ENCODE measurements at regions not wholly inside any gene's neighbourhood (a gene's known extent, or its start where the extent isn't known, plus 50 kb on each side); places are given as distances from the start of the nearest gene placed in this dataset.

DNA sequence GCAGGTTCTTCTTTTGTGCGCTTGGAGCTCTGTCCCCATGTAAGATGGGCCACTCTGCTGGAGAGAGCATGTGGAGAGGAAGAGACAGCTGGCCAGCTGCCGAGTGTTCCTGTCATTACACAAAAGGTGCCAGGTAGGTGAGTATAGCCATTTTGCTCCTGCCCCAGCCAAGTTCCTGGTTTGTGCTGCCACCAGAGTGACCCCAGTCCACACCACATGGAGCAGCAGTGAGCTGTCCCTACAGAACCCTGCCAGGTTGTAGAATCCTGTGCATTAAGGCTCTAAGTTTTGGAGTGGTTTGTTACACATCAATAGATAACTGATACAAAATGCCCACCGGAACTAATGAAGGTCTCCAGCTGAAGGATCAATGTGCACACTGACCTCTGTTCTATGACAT lies 84.6 kb upstream of the GHITM start:
- WGBS, result 71% methylated on average over 3 of the region's 3 CpGs
- ATAC-seq, result no peak
- no peaks in the 10 kb centered on the region for H3K9me3 ChIP-seq (ENCODE audit: control insufficient read depth, low read length)
- no peaks in the 10 kb centered on the region for H3K27me3 ChIP-seq (ENCODE audit: control insufficient read depth, insufficient read depth)
- DNase-seq, result no peak
- H3K4me3 ChIP-seq (ENCODE audit: low read length), result no peak overlapping the region
- intact Hi-C loops (cut with DNase I), result no loop called here
- no peak overlapping the region for H3K27ac ChIP-seq (ENCODE audit: low read length)
- no peaks in the 10 kb centered on the region for H3K4me1 ChIP-seq (ENCODE audit: control insufficient read depth, insufficient read depth, low read length)

DNA sequence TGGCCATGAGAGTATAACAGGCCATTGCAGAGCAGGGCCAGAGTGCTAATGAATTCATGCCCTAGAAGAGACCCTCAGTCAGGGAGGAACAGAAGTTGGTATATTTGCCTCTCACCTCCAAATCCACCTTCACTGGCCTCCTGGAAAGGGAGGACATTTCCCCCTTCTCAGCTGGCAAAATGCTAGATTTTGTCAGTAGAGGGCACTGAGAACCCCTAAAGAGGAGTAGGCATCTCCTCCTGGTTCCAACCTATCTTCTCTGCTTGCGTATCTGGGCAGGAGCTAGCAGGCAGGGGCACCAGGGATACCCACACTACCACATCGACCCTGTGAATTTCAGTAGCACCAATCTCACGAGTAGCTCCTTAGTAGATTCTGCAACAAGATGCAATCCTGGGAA lies 79.8 kb upstream of the GHITM start:
- Histone ChIP-seq H3K4me1 (ENCODE audit: control insufficient read depth, insufficient read depth, low read length) (no peaks in the 10 kb centered on the region), H3K27ac (ENCODE audit: low read length) (no peak overlapping the region), H3K27me3 (ENCODE audit: control insufficient read depth, insufficient read depth) (no peaks in the 10 kb centered on the region), H3K4me3 (ENCODE audit: low read length) (no peak overlapping the region), H3K9me3 (ENCODE audit: control insufficient read depth, low read length) (no peaks in the 10 kb centered on the region)
- 86% methylated on average over 3 of the region's 3 CpGs for WGBS
- DNase-seq (no peak), ATAC-seq (no peak)
- intact Hi-C loops (cut with DNase I), result no loop called here

DNA sequence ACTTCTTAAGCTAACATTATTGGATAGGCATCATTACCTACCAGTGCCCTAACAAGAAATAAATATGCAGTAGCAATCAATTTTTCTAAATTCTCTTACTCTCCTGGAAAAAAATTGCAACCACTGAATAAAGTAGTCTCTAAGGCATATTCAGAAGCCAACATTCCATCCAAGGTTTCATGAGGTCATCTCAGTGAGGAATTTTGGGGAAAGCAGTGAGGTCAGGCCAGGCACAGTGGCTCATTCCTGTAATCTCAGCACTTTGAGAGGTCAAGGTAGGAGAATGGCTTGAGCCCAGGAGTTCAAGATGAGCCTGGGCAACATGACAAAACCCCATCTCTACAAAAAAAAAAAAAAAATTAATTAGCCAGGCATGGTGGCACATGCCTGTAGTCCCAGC lies 75.9 kb upstream of the GHITM start:
- no peaks in the 10 kb centered on the region for H3K9me3 ChIP-seq (ENCODE audit: control insufficient read depth, low read length)
- no peaks in the 10 kb centered on the region for H3K4me1 ChIP-seq (ENCODE audit: control insufficient read depth, insufficient read depth, low read length)
- ATAC-seq (no peak), DNase-seq (no peak)
- H3K27ac ChIP-seq (ENCODE audit: low read length), result no peak overlapping the region
- H3K27me3 ChIP-seq (ENCODE audit: control insufficient read depth, insufficient read depth), result no peaks in the 10 kb centered on the region
- no peak overlapping the region for H3K4me3 ChIP-seq (ENCODE audit: low read length)
- intact Hi-C loops (cut with DNase I), result no loop called here

DNA sequence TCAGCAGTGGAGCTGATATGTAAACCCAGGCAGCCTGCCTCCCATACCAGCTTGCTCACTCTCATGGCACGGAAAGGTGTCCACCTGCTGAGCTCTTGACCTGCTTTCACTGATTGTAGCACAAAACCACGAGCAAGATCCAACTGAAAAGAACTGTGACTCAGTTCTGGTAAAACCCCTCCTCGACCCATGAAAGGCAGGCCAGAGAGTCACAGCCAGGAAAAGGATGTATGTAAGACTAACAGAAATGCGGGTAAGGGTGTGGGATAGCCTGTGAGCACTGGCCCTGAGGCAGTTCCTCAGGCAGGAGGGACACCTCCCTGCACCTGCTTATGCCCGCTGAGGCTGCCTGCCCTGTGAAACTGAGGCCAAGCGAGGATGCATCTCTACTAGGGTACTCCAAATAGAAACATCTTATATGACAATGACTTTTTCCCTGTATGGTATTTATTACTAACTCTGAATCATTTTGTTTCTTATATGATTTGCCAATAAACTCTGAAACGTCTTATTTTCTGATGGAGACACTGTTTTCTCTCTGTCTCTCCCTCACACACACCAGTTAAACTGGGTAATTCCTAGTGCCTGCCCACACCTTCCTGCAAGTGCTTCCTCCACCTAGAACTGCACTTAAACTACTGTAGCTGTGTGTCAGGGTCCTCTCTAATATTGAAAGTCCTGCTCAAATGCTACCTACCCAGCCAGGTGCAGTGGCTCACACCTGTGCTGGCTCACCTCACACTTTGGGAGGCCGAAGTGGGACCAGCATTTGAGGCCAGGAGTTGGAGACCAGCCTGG lies 73.3 kb upstream of the GHITM start:
- no peak for DNase-seq
- no peak overlapping the region for H3K4me3 ChIP-seq (ENCODE audit: low read length)
- no peaks in the 10 kb centered on the region for H3K4me1 ChIP-seq (ENCODE audit: control insufficient read depth, insufficient read depth, low read length)
- no peak overlapping the region for H3K27ac ChIP-seq (ENCODE audit: low read length)
- no peaks in the 10 kb centered on the region for H3K9me3 ChIP-seq (ENCODE audit: control insufficient read depth, low read length)
- intact Hi-C loops (cut with DNase I), result no loop called here
- no peak for ATAC-seq
- H3K27me3 ChIP-seq (ENCODE audit: control insufficient read depth, insufficient read depth), result no peaks in the 10 kb centered on the region
- WGBS, result 71% methylated on average over 8 of the region's 8 CpGs

DNA sequence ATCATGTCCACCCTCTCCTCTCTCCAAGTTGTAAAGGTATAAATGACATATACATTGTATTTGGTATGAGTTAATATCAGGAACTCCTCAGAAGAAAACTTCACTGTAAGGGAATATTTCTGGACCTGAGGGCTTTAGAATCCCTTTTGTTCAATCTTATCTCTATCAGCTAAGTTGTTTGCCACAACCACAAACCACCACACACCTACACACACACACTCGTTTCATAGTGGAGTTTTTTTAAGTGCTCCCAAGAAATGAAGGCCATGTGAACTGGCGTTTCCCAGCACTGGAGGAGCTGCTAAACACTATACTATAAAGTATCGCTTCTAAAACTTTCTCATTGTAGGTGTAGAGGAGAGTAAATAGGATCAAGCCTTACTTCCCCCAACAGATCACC lies 64.8 kb upstream of the GHITM start:
- no peak for ATAC-seq
- WGBS, result 74% methylated on average over 3 of the region's 3 CpGs

DNA sequence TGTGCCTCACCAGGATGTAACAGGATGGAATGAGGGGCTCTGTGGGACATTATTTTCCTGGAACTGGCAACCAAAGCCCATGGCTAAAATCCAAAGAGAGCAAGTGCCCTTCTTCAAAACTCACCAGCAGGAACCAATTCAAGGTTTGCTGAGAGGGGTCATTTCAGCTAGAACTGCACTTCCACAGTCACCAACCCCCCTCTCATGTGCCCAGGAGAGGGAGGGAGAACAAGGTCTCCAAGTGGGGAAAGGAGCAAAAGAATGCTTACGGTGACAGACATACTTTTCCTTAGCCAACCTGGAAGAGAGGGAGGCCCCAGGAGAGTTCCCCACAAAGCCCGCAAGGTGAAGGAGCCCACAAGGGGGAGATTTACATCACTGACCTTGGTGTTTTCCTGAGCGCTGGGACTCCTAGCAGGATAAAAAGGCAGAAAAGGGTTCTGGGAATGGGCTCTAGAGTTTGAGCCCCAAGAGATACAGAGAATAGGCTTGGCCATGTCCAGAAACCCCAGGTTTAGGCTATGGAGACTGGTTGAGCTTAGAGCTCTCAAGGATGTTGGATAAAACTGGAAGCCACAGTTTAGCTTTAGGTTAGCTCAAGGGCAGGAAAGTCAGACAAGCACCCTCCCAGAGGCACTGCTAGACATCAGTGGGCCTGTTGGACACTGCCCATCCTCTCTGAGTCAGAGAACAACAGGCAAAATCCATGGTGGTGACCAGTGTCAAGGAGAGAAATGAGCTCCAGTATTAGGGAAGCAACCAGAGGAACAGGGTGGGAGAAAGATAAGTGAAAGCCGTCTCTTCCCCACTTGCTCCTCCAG lies 63.9 kb upstream of the GHITM start:
- intact Hi-C loops (cut with DNase I), result no loop called here
- DNase-seq, result peak in 1 of 3 donors; percentile 20
- ATAC-seq, result peak; percentile 50 to 80
- Histone ChIP-seq H3K27me3 (ENCODE audit: control insufficient read depth, insufficient read depth) (no peaks in the 10 kb centered on the region), H3K4me1 (ENCODE audit: control insufficient read depth, insufficient read depth, low read length) (no peaks in the 10 kb centered on the region), H3K9me3 (ENCODE audit: control insufficient read depth, low read length) (no peaks in the 10 kb centered on the region), H3K27ac (ENCODE audit: low read length) (peak overlapping the region; percentile 6), H3K4me3 (ENCODE audit: low read length) (no peak overlapping the region)
- 85% methylated on average over 4 of the region's 4 CpGs for WGBS

More for the DNA sequence above, 64.8 kb upstream of the GHITM start:
- Histone ChIP-seq H3K4me3 (ENCODE audit: low read length) (no peak overlapping the region), H3K4me1 (ENCODE audit: control insufficient read depth, insufficient read depth, low read length) (no peaks in the 10 kb centered on the region), H3K27me3 (ENCODE audit: control insufficient read depth, insufficient read depth) (no peaks in the 10 kb centered on the region), H3K9me3 (ENCODE audit: control insufficient read depth, low read length) (no peaks in the 10 kb centered on the region), H3K27ac (ENCODE audit: low read length) (no peak overlapping the region)
- intact Hi-C loops (cut with DNase I), result no loop called here
- no peak for DNase-seq

DNA sequence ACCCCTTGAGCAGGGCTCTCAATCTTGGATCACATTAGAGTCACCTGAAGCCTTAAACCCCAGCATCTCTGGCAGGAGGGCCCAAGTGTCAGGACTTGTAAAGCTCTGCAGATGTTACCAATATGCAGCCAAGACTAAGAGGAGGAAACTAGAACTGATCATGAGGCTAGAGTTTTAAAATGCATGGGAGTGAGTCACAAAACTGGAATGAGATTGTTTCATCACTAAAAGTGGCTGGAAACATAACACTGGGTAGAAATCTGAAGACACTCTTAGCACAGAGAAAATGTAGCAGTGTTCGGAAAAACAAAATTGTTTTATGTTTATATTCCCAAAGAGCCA lies 63.3 kb upstream of the GHITM start:
- no peak overlapping the region for H3K27ac ChIP-seq (ENCODE audit: low read length)
- WGBS, result 54% methylated on average over 1 of the region's 1 CpG
- intact Hi-C loops (cut with DNase I), result no loop called here

DNA sequence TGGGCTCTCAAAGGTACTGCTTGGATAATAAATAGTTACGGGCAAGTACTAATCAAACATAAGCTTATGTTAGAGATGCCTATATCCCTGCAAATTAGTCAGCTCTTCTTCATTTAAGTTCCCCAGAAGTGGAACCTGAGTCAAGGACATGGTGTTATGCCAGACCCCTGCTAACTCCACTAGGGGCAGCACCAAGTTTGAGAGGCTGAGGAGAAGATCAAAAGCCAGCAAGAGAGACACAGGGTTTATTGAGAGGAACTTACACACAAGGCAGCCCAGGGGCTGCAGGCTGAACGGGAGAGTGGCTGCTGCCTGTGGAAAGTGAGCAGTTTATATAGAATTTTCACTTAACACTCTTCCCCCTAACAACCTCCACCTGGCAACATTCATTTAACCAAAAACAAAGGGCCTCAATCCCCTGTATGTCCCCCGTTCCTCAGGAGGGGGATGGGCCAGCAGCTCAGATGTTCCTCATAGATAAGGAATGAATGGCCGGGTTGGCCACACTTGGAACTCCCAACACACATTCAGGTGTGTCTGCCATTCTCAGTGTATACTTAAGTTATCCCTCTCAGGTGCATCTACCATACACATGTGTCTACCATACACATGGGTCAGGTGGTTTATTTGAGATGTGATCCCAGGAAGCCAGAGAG lies 62.6 kb upstream of the GHITM start:
- no peak for DNase-seq
- intact Hi-C loops (cut with DNase I), result no loop called here
- no peaks in the 10 kb centered on the region for H3K27me3 ChIP-seq (ENCODE audit: control insufficient read depth, insufficient read depth)
- 60% methylated on average over 4 of the region's 4 CpGs for WGBS
- peak in 1 of 2 donors; percentile 59 for ATAC-seq
- peak overlapping the region; percentile 48 for H3K27ac ChIP-seq (ENCODE audit: low read length)
- no peaks in the 10 kb centered on the region for H3K9me3 ChIP-seq (ENCODE audit: control insufficient read depth, low read length)
- no peaks in the 10 kb centered on the region for H3K4me1 ChIP-seq (ENCODE audit: control insufficient read depth, insufficient read depth, low read length)
- H3K4me3 ChIP-seq (ENCODE audit: low read length), result no peak overlapping the region

More for the DNA sequence above, 63.3 kb upstream of the GHITM start:
- no peaks in the 10 kb centered on the region for H3K9me3 ChIP-seq (ENCODE audit: control insufficient read depth, low read length)
- DNase-seq (peak in 1 of 3 donors; percentile 55), ATAC-seq (peak; percentile 77 to 85)
- no peaks in the 10 kb centered on the region for H3K27me3 ChIP-seq (ENCODE audit: control insufficient read depth, insufficient read depth)
- no peak overlapping the region for H3K4me3 ChIP-seq (ENCODE audit: low read length)
- no peaks in the 10 kb centered on the region for H3K4me1 ChIP-seq (ENCODE audit: control insufficient read depth, insufficient read depth, low read length)

DNA sequence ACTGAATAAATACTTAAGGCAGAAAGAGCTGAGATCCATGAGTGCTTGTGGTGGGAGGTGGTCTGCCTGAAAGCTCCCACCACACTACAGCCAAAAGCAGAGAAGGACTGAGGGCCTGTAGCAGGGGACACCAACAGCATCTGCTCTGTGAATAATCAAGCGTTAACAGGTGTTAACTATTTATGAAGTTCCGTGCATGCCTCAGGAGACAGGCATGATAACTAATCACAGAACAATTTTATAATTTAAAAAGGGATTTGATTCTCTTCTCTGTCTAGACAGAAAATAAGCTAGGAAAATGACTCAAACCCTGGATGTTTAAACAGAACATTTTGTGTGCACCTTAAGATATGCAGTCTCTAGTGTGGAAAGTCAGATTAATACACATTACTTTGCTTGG lies 61.5 kb upstream of the GHITM start:
- 80% methylated on average over 2 of the region's 2 CpGs for WGBS
- Histone ChIP-seq H3K27ac (ENCODE audit: low read length) (no peak overlapping the region), H3K4me3 (ENCODE audit: low read length) (no peak overlapping the region), H3K4me1 (ENCODE audit: control insufficient read depth, insufficient read depth, low read length) (no peaks in the 10 kb centered on the region), H3K27me3 (ENCODE audit: control insufficient read depth, insufficient read depth) (no peaks in the 10 kb centered on the region), H3K9me3 (ENCODE audit: control insufficient read depth, low read length) (no peaks in the 10 kb centered on the region)
- DNase-seq (no peak), ATAC-seq (no peak)
- intact Hi-C loops (cut with DNase I), result no loop called here

DNA sequence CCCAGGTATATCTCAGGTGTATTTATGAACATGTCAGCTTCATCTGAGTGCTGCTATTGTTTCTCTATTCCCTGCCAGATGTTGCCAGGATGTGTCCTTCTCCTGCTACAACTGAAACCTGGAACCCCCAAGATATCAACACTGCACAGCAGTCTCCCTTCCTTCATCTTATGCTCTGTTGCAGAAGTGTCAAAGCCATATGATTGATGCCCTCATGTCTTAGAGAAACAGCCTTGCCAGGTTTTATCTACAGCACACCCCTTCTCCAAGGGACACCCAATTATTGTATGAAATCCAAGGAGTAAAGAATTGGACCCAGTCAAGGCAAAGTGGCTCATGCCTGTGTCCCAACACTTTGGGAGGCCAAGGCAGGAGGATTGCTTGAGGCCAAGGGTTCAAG lies 60.5 kb upstream of the GHITM start:
- Histone ChIP-seq H3K4me1 (ENCODE audit: control insufficient read depth, insufficient read depth, low read length) (no peaks in the 10 kb centered on the region), H3K27ac (ENCODE audit: low read length) (no peak overlapping the region), H3K4me3 (ENCODE audit: low read length) (no peak overlapping the region), H3K27me3 (ENCODE audit: control insufficient read depth, insufficient read depth) (no peaks in the 10 kb centered on the region), H3K9me3 (ENCODE audit: control insufficient read depth, low read length) (no peaks in the 10 kb centered on the region)
- no peak for DNase-seq
- no peak for ATAC-seq
- intact Hi-C loops (cut with DNase I), result no loop called here

DNA sequence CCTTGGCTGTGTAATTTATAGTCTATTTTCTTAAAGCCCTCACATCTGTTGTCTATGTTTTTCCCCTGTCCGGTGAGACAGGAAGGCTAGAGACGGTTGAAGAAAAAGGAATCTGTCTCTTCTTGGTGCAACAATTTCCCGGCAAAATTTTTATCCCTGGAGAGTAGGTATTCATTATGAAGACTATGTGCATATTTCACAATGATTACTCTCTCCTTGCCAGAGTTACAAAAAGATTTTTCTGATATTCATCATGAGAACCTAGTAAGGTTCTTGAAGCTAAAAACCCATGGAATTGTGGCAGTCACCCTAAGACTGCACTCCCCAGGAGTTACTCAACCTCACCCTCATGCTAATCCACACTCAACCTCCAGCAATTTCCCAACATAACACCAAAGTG lies 55.0 kb upstream of the GHITM start:
- intact Hi-C loops (cut with DNase I), result no loop called here
- DNase-seq (no peak), ATAC-seq (no peak)
- Histone ChIP-seq H3K4me3 (ENCODE audit: low read length) (no peak overlapping the region), H3K9me3 (ENCODE audit: control insufficient read depth, low read length) (no peaks in the 10 kb centered on the region), H3K4me1 (ENCODE audit: control insufficient read depth, insufficient read depth, low read length) (peaks cover 2% of the 10 kb centered on the region), H3K27me3 (ENCODE audit: control insufficient read depth, insufficient read depth) (no peaks in the 10 kb centered on the region), H3K27ac (ENCODE audit: low read length) (no peak overlapping the region)
- WGBS, result 48% methylated on average over 3 of the region's 3 CpGs
